Glomerular visceral epithelial cell (primary cell): ENCODE measurements at regions not wholly inside any gene's neighbourhood (a gene's known extent, or its start where the extent isn't known, plus 50 kb on each side); places are given as distances from the start of the nearest gene placed in this dataset.
"Not testable (repeated sequence)": the region's sequence is repeated elsewhere in the genome, so short reads cannot be mapped to it uniquely, and the experiment has no call there.

Experiments used
- DNase-seq: peaks from one replicate; pipeline ENCODE4 v3.0.0-alpha.2; 2016; ENCODE audit errors: extremely low spot score

GRCh38 chr7:9210114-9210513 lies 776.7 kb downstream of the NXPH1 start:
- no peak for DNase-seq

- DNase-seq: no peak
Observed at GRCh38 chr7:9217204-9217603, 783.8 kb downstream of the NXPH1 start.

GRCh38 chr7:9226500-9226899 lies 793.1 kb downstream of the NXPH1 start:
- DNase-seq: no peak

GRCh38 chr7:9231630-9232121 lies 798.3 kb downstream of the NXPH1 start:
- DNase-seq: no peak

- DNase-seq: no peak
Observed at GRCh38 chr7:9240001-9240400, 806.6 kb downstream of the NXPH1 start.

GRCh38 chr7:9241826-9242225 lies 808.4 kb downstream of the NXPH1 start:
- no peak for DNase-seq

GRCh38 chr7:9242636-9243035 lies 809.2 kb downstream of the NXPH1 start:
- no peak for DNase-seq

- DNase-seq: no peak
Observed at GRCh38 chr7:9250876-9251275, 817.5 kb downstream of the NXPH1 start.

- DNase-seq: no peak
Observed at GRCh38 chr7:9264395-9264794, 831.0 kb downstream of the NXPH1 start.

GRCh38 chr7:9280088-9280487 lies 846.7 kb downstream of the NXPH1 start:
- DNase-seq: no peak

- DNase-seq: no peak
Observed at GRCh38 chr7:9283246-9283645, 849.8 kb downstream of the NXPH1 start.

GRCh38 chr7:9302436-9302835 lies 869.0 kb downstream of the NXPH1 start:
- no peak for DNase-seq

GRCh38 chr7:9307131-9307530 lies 873.7 kb downstream of the NXPH1 start:
- DNase-seq: peak; percentile 2

GRCh38 chr7:9324513-9324912 lies 891.1 kb downstream of the NXPH1 start:
- DNase-seq: no peak

GRCh38 chr7:9328296-9328695 lies 894.9 kb downstream of the NXPH1 start:
- DNase-seq: no peak

- DNase-seq: no peak
Observed at GRCh38 chr7:9349625-9350024, 916.2 kb downstream of the NXPH1 start.

- no peak for DNase-seq
Observed at GRCh38 chr7:9391221-9391620, 957.8 kb downstream of the NXPH1 start.

GRCh38 chr7:9391984-9392383 lies 958.6 kb downstream of the NXPH1 start:
- no peak for DNase-seq

GRCh38 chr7:9404386-9404785 lies 971.0 kb downstream of the NXPH1 start:
- not testable (repeated sequence) for DNase-seq

- peak; percentile 39 for DNase-seq
Observed at GRCh38 chr7:9407816-9408215, 974.4 kb downstream of the NXPH1 start.

- DNase-seq: no peak
Observed at GRCh38 chr7:9453521-9453920, 1020.1 kb downstream of the NXPH1 start.

GRCh38 chr7:9488555-9488954 lies 1055.1 kb downstream of the NXPH1 start:
- peak; percentile 58 for DNase-seq

GRCh38 chr7:9498303-9498702 lies 1064.9 kb downstream of the NXPH1 start:
- DNase-seq: no peak

- no peak for DNase-seq
Observed at GRCh38 chr7:9502269-9502668, 1068.9 kb downstream of the NXPH1 start.

GRCh38 chr7:9504678-9505077 lies 1071.3 kb downstream of the NXPH1 start:
- no peak for DNase-seq
